ENCODE measurements at regions not wholly inside any gene's neighbourhood (a gene's known extent, or its start where the extent isn't known, plus 50 kb on each side); places are given as distances from the start of the nearest gene placed in this dataset.

DNA sequence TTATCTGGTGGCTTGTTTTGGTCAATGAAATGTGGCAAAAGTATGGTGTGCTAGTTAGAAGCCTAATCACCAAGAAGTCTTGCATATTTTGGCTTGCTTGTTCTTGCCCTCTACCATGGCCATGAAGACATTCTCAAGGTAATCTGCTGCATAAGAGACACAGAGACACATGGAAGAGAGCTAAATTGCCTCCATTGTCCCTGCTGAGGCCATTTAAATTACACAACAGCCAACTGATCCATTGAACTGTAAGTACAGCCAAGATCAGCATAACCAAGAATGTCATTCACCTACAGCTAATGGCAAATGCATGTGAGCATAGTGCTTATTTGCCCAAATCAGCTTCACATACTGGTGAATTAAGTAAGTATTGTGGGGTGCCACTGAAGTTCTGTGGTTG is 603.8 kb downstream of the FRK start:
- H3K9me2 ChIP-seq (ENCODE audit: insufficient read depth) = no peaks in the 10 kb centered on the region
- ATAC-seq (no peak), DNase-seq (ENCODE audit: low read depth, low spot score) (no peak)
- RAD21 ChIA-PET (ENCODE audit: low non-redundant PET in 1 of 2, low total read pairs in 2 of 2, uncharacterized antibody in 2 of 2, unreplicated experiment in 2 of 2) = no interaction called here
- no peaks in the 10 kb centered on the region for H3K4me1 ChIP-seq (ENCODE audit: control insufficient read depth in 1 of 2, insufficient read depth in 2 of 2, low read length in 2 of 2)
- no peak overlapping the region for H3K4me3 ChIP-seq (replicated peaks in 1 of 2; ENCODE audit: low read depth in 1 of 2, low read length in 2 of 2)
- CTCF ChIA-PET = no interaction called here
- no peaks in the 10 kb centered on the region for H3K27me3 ChIP-seq (ENCODE audit: insufficient read depth, low read length)
- H3K27ac ChIP-seq (ENCODE audit: low read depth, low read length) = no peak overlapping the region
- H3K36me3 ChIP-seq (ENCODE audit: control insufficient read depth in 1 of 2, insufficient read depth in 2 of 2, low read length in 2 of 2) = no peaks in the 10 kb centered on the region
- POLR2A ChIA-PET = no interaction called here
- TF ChIP-seq FOSL1 (IDR thresholded peaks at IDR 0.05; ENCODE audit: low read depth) (no peak), SP1 (IDR thresholded peaks at IDR 0.05; ENCODE audit: low read depth) (no peak), ZFX (IDR thresholded peaks at IDR 0.05) (no peak), SIN3A (IDR thresholded peaks at IDR 0.05; ENCODE audit: low read depth) (no peak), ATF3 (IDR thresholded peaks at IDR 0.05) (no peak), REST (IDR thresholded peaks at IDR 0.05; ENCODE audit: low read depth) (no peak), TCF7L2 (IDR thresholded peaks at IDR 0.05; ENCODE audit: borderline replicate concordance, extremely low read depth, insufficient read depth, insufficient read length) (no peak), POLR2AphosphoS5 (IDR thresholded peaks at IDR 0.05; ENCODE audit: low read depth, low read length) (no peak), RAD21 (IDR thresholded peaks at IDR 0.05; ENCODE audit: low read depth) (no peak), YY1 (IDR thresholded peaks at IDR 0.05; ENCODE audit: extremely low read depth, insufficient replicate concordance, low read depth, low read length) (no peak), CBX3 (IDR thresholded peaks at IDR 0.05; ENCODE audit: low read depth) (no peak), EZH2 (IDR thresholded peaks at IDR 0.05) (no peak), ZBTB33 (IDR thresholded peaks at IDR 0.05; ENCODE audit: extremely low read depth, insufficient replicate concordance, low read length) (no peak), EZH2phosphoT487 (IDR thresholded peaks at IDR 0.05; ENCODE audit: borderline replicate concordance) (no peak), ELF1 (IDR thresholded peaks at IDR 0.05; ENCODE audit: borderline replicate concordance, low read depth) (no peak), ZNF274 (IDR thresholded peaks at IDR 0.05; ENCODE audit: low read depth, low read length) (no peak), CEBPB (IDR thresholded peaks at IDR 0.05; ENCODE audit: low read depth) (no peak), MAX (IDR thresholded peaks at IDR 0.05) (no peak)
- no peaks in the 10 kb centered on the region for H4K20me1 ChIP-seq (ENCODE audit: insufficient read depth)
- H2AFZ ChIP-seq (ENCODE audit: low read depth, low read length, poor library complexity, severe bottlenecking) = no peak overlapping the region
- intact Hi-C loops (cut with micrococcal nuclease) = no loop called here
- no peaks in the 10 kb centered on the region for H3K9me3 ChIP-seq (ENCODE audit: control insufficient read depth in 1 of 2, insufficient read depth in 1 of 2, low read depth in 1 of 2, low read length in 2 of 2)
- no peaks in the 10 kb centered on the region for H3K79me2 ChIP-seq (ENCODE audit: insufficient read depth, low read length)
- H3K4me2 ChIP-seq (ENCODE audit: low read length) = no peak overlapping the region
- no peak overlapping the region for H3K9ac ChIP-seq (ENCODE audit: low read length)
- BruUV-seq (replicated peaks) = no TSS peak
